Ascending aorta (tissue), 2 donors: ENCODE measurements at regions not wholly inside any gene's neighbourhood (a gene's known extent, or its start where the extent isn't known, plus 50 kb on each side); places are given as distances from the start of the nearest gene placed in this dataset.

Source experiments
- DNase-seq, 2 donors: peaks; one replicate each; pipeline ENCODE4 v3.0.0-alpha.2; 2019; ENCODE audit warnings: low spot score in 2 of 2
- H3K27ac ChIP-seq, 2 donors: fragments of 200-600 bp; sonication (generic); one replicate each; pipeline ENCODE4 v1.5.1; 2016 to 2017; ENCODE audit warnings: mild to moderate bottlenecking in 1 of 2
- H3K27me3 ChIP-seq: fragments of 200-600 bp; sonication (generic); one replicate; pipeline ENCODE4 v1.5.1; 2017
- H3K36me3 ChIP-seq, 2 donors: fragments of 200-600 bp; sonication (generic); one replicate each; pipeline ENCODE4 v1.5.1; 2016
- H3K4me1 ChIP-seq, 2 donors: fragments of 200-600 bp; sonication (generic); one replicate each; pipeline ENCODE4 v1.5.1; 2016 to 2017; ENCODE audit warnings: mild to moderate bottlenecking in 1 of 2
- H3K4me3 ChIP-seq, 2 donors: fragments of 200-600 bp; sonication (generic); one replicate each; pipeline ENCODE4 v1.5.1; 2016 to 2017; ENCODE audit warnings: mild to moderate bottlenecking in 1 of 2
- H3K9me3 ChIP-seq, 2 donors: fragments of 200-600 bp; sonication (generic); one replicate each; pipeline ENCODE4 v1.5.1; 2016
- CTCF ChIP-seq, 3 experiments: fragments of 200-600 bp in 2 of 3; fragments of 450-650 bp in 1 of 3; sonication (generic) in 2 of 3; IDR thresholded peaks; one replicate each; pipeline ENCODE4 v1.5.1; 2016 to 2019; ENCODE audit warnings: antibody characterized with exemption in 3 of 3, mild to moderate bottlenecking in 1 of 3, moderate library complexity in 1 of 3
- intact Hi-C: fragments of 100-400 bp; cut with DNase I; formaldehyde crosslinking; loops from one replicate; pipeline ENCODE4 v1.15.1; 2023

- Histone ChIP-seq H3K4me3 (no peak overlapping the region), H3K4me1 (no peaks in the 10 kb centered on the region), H3K27ac (no peak overlapping the region), H3K9me3 (no peaks in the 10 kb centered on the region), H3K27me3 (no peaks in the 10 kb centered on the region), H3K36me3 (no peaks in the 10 kb centered on the region)
- intact Hi-C loops = no loop called here
- no peak for TF ChIP-seq CTCF (IDR thresholded peaks at IDR 0.05)
- DNase-seq = no peak
These were observed 57.0 kb downstream of the PCDH20 start for GRCh38 chr13:61358599-61358998.

- no peaks in the 10 kb centered on the region for H3K9me3 ChIP-seq
- intact Hi-C loops = no loop called here
- no peaks in the 10 kb centered on the region for H3K4me1 ChIP-seq
- no peak overlapping the region for H3K4me3 ChIP-seq
- TF ChIP-seq CTCF (IDR thresholded peaks at IDR 0.05) = no peak
- no peak for DNase-seq
- no peaks in the 10 kb centered on the region for H3K27me3 ChIP-seq
- H3K27ac ChIP-seq = no peak overlapping the region
- H3K36me3 ChIP-seq = no peaks in the 10 kb centered on the region
These were observed 65.3 kb downstream of the PCDH20 start for GRCh38 chr13:61350341-61350740.

- Histone ChIP-seq H3K36me3 (no peaks in the 10 kb centered on the region), H3K27ac (no peak overlapping the region), H3K9me3 (no peaks in the 10 kb centered on the region), H3K4me3 (no peak overlapping the region), H3K27me3 (no peaks in the 10 kb centered on the region), H3K4me1 (no peaks in the 10 kb centered on the region)
- DNase-seq = no peak
- TF ChIP-seq CTCF (IDR thresholded peaks at IDR 0.05) = no peak
- intact Hi-C loops = no loop called here
These were observed 76.5 kb downstream of the PCDH20 start for GRCh38 chr13:61339054-61339621.

GRCh38 chr13:61316647-61317046 is 99.0 kb downstream of the PCDH20 start:
- no peak for DNase-seq
- H3K36me3 ChIP-seq = no peaks in the 10 kb centered on the region
- no peaks in the 10 kb centered on the region for H3K9me3 ChIP-seq
- H3K4me1 ChIP-seq = no peaks in the 10 kb centered on the region
- H3K27me3 ChIP-seq = no peaks in the 10 kb centered on the region
- no peak overlapping the region for H3K4me3 ChIP-seq
- intact Hi-C loops = no loop called here
- TF ChIP-seq CTCF (IDR thresholded peaks at IDR 0.05) = no peak
- no peak overlapping the region for H3K27ac ChIP-seq

GRCh38 chr13:61294467-61295191 is 121.0 kb downstream of the PCDH20 start:
- intact Hi-C loops = no loop called here
- H3K27me3 ChIP-seq = no peaks in the 10 kb centered on the region
- no peak for TF ChIP-seq CTCF (IDR thresholded peaks at IDR 0.05)
- H3K4me3 ChIP-seq = no peak overlapping the region
- DNase-seq = no peak
- no peaks in the 10 kb centered on the region for H3K9me3 ChIP-seq
- H3K36me3 ChIP-seq = no peaks in the 10 kb centered on the region
- no peaks in the 10 kb centered on the region for H3K4me1 ChIP-seq
- no peak overlapping the region for H3K27ac ChIP-seq
